Thyroid gland (tissue), 4 donors: ENCODE measurements at regions not wholly inside any gene's neighbourhood (a gene's known extent, or its start where the extent isn't known, plus 50 kb on each side); places are given as distances from the start of the nearest gene placed in this dataset.

Experiments
- DNase-seq, 2 donors: peaks; one replicate each; pipeline ENCODE4 v3.0.0-alpha.2; 2019
- H3K27ac ChIP-seq, 3 donors: fragments of 200-600 bp; sonication (generic); 1 replicate in 2 of 3; 2 replicates in 1 of 3; pipeline ENCODE4 v1.5.1; 2016 to 2019; ENCODE audit warnings: mild to moderate bottlenecking in 1 of 3, moderate library complexity in 1 of 3
- H3K27me3 ChIP-seq: fragments of 200-600 bp; sonication (generic); one replicate; pipeline ENCODE4 v1.5.1; 2019
- H3K36me3 ChIP-seq, 2 donors: fragments of 200-600 bp; sonication (generic); one replicate each; pipeline ENCODE4 v1.5.1; 2016 to 2019
- H3K4me1 ChIP-seq, 2 donors: fragments of 200-600 bp; sonication (generic); one replicate each; pipeline ENCODE4 v1.5.1; 2017 to 2019
- H3K4me3 ChIP-seq, 3 donors: fragments of 200-600 bp; sonication (generic); replicated peaks in 1 of 3; 1 replicate in 2 of 3; 2 replicates in 1 of 3; pipeline ENCODE4 v1.5.1; 2016; ENCODE audit warnings: mild to moderate bottlenecking in 1 of 3
- H3K9me3 ChIP-seq: fragments of 200-600 bp; sonication (generic); one replicate; pipeline ENCODE4 v1.5.1; 2017
- CTCF ChIP-seq, 6 experiments: fragments of 200-600 bp in 3 of 6; fragments of 450-650 bp in 3 of 6; sonication (generic) in 3 of 6; IDR thresholded peaks; one replicate each; pipeline ENCODE4 v1.5.1; 2016 to 2019; ENCODE audit warnings: antibody characterized with exemption in 6 of 6, mild to moderate bottlenecking in 2 of 6, inconsistent platforms in 1 of 6, moderate library complexity in 1 of 6
- POLR2A ChIP-seq, 2 donors: fragments of 450-650 bp; IDR thresholded peaks; one replicate each; pipeline ENCODE4 v1.6.1; 2017; ENCODE audit warnings: antibody characterized with exemption in 2 of 2, mild to moderate bottlenecking in 2 of 2, moderate library complexity in 1 of 2
- WGBS, 2 donors: methylation state at CpG; one replicate each; pipeline ENCODE4 v1.1.5; 2017; 5-methylcytosine and 5-hydroxymethylcytosine counted together
- intact Hi-C: fragments of 100-400 bp; cut with DNase I; formaldehyde crosslinking; loops from one replicate; pipeline ENCODE4 v1.15.1; 2023

GRCh38 chr19:34075661-34076091 is 96.6 kb upstream of the LSM14A start:
- no peaks in the 10 kb centered on the region for H3K4me1 ChIP-seq
- intact Hi-C loops, result no loop called here
- H3K9me3 ChIP-seq, result no peaks in the 10 kb centered on the region
- H3K4me3 ChIP-seq, result no peak overlapping the region
- H3K36me3 ChIP-seq, result no peaks in the 10 kb centered on the region
- no peak overlapping the region for H3K27ac ChIP-seq
- TF ChIP-seq POLR2A (IDR thresholded peaks at IDR 0.05) (no peak), CTCF (IDR thresholded peaks at IDR 0.05) (no peak)
- DNase-seq, result no peak
- H3K27me3 ChIP-seq, result no peaks in the 10 kb centered on the region
- WGBS, 2 donors, result 43 to 71% methylated on average over 3 of the region's 3 CpGs

GRCh38 chr19:34082289-34083077 is 89.8 kb upstream of the LSM14A start:
- Histone ChIP-seq H3K9me3 (no peaks in the 10 kb centered on the region), H3K36me3 (no peaks in the 10 kb centered on the region), H3K27me3 (no peaks in the 10 kb centered on the region), H3K27ac (no peak overlapping the region), H3K4me3 (no peak overlapping the region), H3K4me1 (no peaks in the 10 kb centered on the region)
- 50% methylated on average over 10 of the region's 10 CpGs for WGBS, 2 donors
- DNase-seq, result no peak
- intact Hi-C loops, result no loop called here
- no peak for TF ChIP-seq POLR2A (IDR thresholded peaks at IDR 0.05)
- TF ChIP-seq CTCF (IDR thresholded peaks at IDR 0.05), result no peak

- H3K36me3 ChIP-seq, result no peaks in the 10 kb centered on the region
- no peak overlapping the region for H3K27ac ChIP-seq
- intact Hi-C loops, result no loop called here
- DNase-seq, result no peak
- H3K4me1 ChIP-seq, result no peaks in the 10 kb centered on the region
- no peaks in the 10 kb centered on the region for H3K9me3 ChIP-seq
- H3K27me3 ChIP-seq, result no peaks in the 10 kb centered on the region
- 46 to 49% methylated on average over 3 of the region's 3 CpGs for WGBS, 2 donors
- H3K4me3 ChIP-seq, result no peak overlapping the region
- no peak for TF ChIP-seq CTCF (IDR thresholded peaks at IDR 0.05)
- TF ChIP-seq POLR2A (IDR thresholded peaks at IDR 0.05), result no peak
Measured at GRCh38 chr19:34084396-34085145, 87.7 kb upstream of the LSM14A start.

- no peak for DNase-seq
- Histone ChIP-seq H3K36me3 (no peaks in the 10 kb centered on the region), H3K27ac (no peak overlapping the region), H3K4me3 (no peak overlapping the region), H3K27me3 (no peaks in the 10 kb centered on the region), H3K9me3 (no peaks in the 10 kb centered on the region), H3K4me1 (no peaks in the 10 kb centered on the region)
- intact Hi-C loops, result no loop called here
- TF ChIP-seq CTCF (IDR thresholded peaks at IDR 0.05) (no peak), POLR2A (IDR thresholded peaks at IDR 0.05) (no peak)
- WGBS, 2 donors, result 38 to 48% methylated on average over 3 of the region's 3 CpGs
Measured at GRCh38 chr19:34085336-34085735, 87.0 kb upstream of the LSM14A start.

- H3K27ac ChIP-seq, result no peak overlapping the region
- DNase-seq, result no peak
- no peaks in the 10 kb centered on the region for H3K9me3 ChIP-seq
- no peak overlapping the region for H3K4me3 ChIP-seq
- H3K36me3 ChIP-seq, result no peaks in the 10 kb centered on the region
- TF ChIP-seq POLR2A (IDR thresholded peaks at IDR 0.05) (no peak), CTCF (IDR thresholded peaks at IDR 0.05) (no peak)
- H3K27me3 ChIP-seq, result no peaks in the 10 kb centered on the region
- no peaks in the 10 kb centered on the region for H3K4me1 ChIP-seq
- intact Hi-C loops, result no loop called here
Measured at GRCh38 chr19:34088292-34088691, 84.0 kb upstream of the LSM14A start.
